PFSK-1 (cell line): ENCODE measurements at regions not wholly inside any gene's neighbourhood (a gene's known extent, or its start where the extent isn't known, plus 50 kb on each side); places are given as distances from the start of the nearest gene placed in this dataset.

ENCODE experiments used
- FOXP2 ChIP-seq: optimal IDR thresholded peaks from 2 replicates; pipeline ENCODE3; 2011; ENCODE audit warnings: borderline replicate concordance, control low read depth, inconsistent platforms; ENCODE audit not compliant: insufficient read depth; ENCODE audit errors: extremely low read length, extremely low read depth
- POLR2AphosphoS5 ChIP-seq: IDR thresholded peaks from 2 replicates; pipeline ENCODE4 v1.6.1; 2012; ENCODE audit warnings: low read depth, mild to moderate bottlenecking, control low read depth, low read length, moderate library complexity
- SIN3A ChIP-seq: IDR thresholded peaks from 2 replicates; pipeline ENCODE4 v1.6.1; 2012; ENCODE audit warnings: mild to moderate bottlenecking, low read length, moderate library complexity, borderline replicate concordance; ENCODE audit not compliant: insufficient read depth
- TAF1 ChIP-seq: IDR thresholded peaks from 2 replicates; pipeline ENCODE4 v1.6.1; 2012; ENCODE audit warnings: low read length, control low read depth, borderline replicate concordance; ENCODE audit not compliant: insufficient read depth
- TF ChIP-seq, protein P1 (sequence below), 2 experiments: IDR thresholded peaks; 2 replicates each; pipeline versions ENCODE4 v1.6.1 to v1.8.0; 2011 to 2012; ENCODE audit warnings: low read depth in 2 of 2, low read length in 2 of 2, control low read depth in 1 of 2, inconsistent platforms in 1 of 2, mild to moderate bottlenecking in 1 of 2, moderate library complexity in 1 of 2; ENCODE audit not compliant: insufficient read depth in 1 of 2

- no peak for TF ChIP-seq POLR2AphosphoS5
- TF ChIP-seq, protein P1, sequence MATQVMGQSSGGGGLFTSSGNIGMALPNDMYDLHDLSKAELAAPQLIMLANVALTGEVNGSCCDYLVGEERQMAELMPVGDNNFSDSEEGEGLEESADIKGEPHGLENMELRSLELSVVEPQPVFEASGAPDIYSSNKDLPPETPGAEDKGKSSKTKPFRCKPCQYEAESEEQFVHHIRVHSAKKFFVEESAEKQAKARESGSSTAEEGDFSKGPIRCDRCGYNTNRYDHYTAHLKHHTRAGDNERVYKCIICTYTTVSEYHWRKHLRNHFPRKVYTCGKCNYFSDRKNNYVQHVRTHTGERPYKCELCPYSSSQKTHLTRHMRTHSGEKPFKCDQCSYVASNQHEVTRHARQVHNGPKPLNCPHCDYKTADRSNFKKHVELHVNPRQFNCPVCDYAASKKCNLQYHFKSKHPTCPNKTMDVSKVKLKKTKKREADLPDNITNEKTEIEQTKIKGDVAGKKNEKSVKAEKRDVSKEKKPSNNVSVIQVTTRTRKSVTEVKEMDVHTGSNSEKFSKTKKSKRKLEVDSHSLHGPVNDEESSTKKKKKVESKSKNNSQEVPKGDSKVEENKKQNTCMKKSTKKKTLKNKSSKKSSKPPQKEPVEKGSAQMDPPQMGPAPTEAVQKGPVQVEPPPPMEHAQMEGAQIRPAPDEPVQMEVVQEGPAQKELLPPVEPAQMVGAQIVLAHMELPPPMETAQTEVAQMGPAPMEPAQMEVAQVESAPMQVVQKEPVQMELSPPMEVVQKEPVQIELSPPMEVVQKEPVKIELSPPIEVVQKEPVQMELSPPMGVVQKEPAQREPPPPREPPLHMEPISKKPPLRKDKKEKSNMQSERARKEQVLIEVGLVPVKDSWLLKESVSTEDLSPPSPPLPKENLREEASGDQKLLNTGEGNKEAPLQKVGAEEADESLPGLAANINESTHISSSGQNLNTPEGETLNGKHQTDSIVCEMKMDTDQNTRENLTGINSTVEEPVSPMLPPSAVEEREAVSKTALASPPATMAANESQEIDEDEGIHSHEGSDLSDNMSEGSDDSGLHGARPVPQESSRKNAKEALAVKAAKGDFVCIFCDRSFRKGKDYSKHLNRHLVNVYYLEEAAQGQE (IDR thresholded peaks at IDR 0.05; ENCODE audit: insufficient read depth in 1 of 2, low read depth in 2 of 2, low read length in 2 of 2) = no peak
- no peak for TF ChIP-seq TAF1
- no peak for TF ChIP-seq SIN3A
- no peak for TF ChIP-seq FOXP2
Observed at GRCh38 chr2:234849678-234850077, 102.1 kb upstream of the SH3BP4 start.
